Peyer's patch (tissue), 4 donors: ENCODE measurements at regions not wholly inside any gene's neighbourhood (a gene's known extent, or its start where the extent isn't known, plus 50 kb on each side); places are given as distances from the start of the nearest gene placed in this dataset.

Source experiments
- CTCF ChIP-seq, 6 experiments: fragments of 450-650 bp in 4 of 6; fragments of 200-600 bp in 2 of 6; sonication (generic) in 1 of 6; IDR thresholded peaks; one replicate each; pipeline ENCODE4 v1.5.1; 2017 to 2019; ENCODE audit warnings: antibody characterized with exemption in 6 of 6, mild to moderate bottlenecking in 3 of 6, moderate library complexity in 1 of 6
- POLR2A ChIP-seq, 2 donors: fragments of 450-650 bp; IDR thresholded peaks; one replicate each; pipeline ENCODE4 v1.5.1; 2017; ENCODE audit warnings: antibody characterized with exemption in 2 of 2, mild to moderate bottlenecking in 2 of 2, moderate library complexity in 2 of 2

- no peak for TF ChIP-seq POLR2A (IDR thresholded peaks at IDR 0.05)
- no peak for TF ChIP-seq CTCF (IDR thresholded peaks at IDR 0.05)
These were observed 616.1 kb upstream of the ALCAM start for GRCh38 chr3:104750581-104750980.
